H9 (cell line): ENCODE measurements at regions not wholly inside any gene's neighbourhood (a gene's known extent, or its start where the extent isn't known, plus 50 kb on each side); places are given as distances from the start of the nearest gene placed in this dataset.

ENCODE experiments used
- DNase-seq: peaks from one replicate; pipeline ENCODE4 v3.0.0-alpha.2; 2017
- H2AFZ ChIP-seq: one replicate; pipeline ENCODE4 v1.6.1; 2013; ENCODE audit warnings: mild to moderate bottlenecking, low read length, control low read depth, moderate library complexity
- H2AK5ac ChIP-seq: 2 replicates; pipeline ENCODE4 v1.6.1; 2013; ENCODE audit warnings: low read length, control low read depth, mixed read lengths; ENCODE audit not compliant: insufficient read length
- H2BK120ac ChIP-seq: one replicate; pipeline ENCODE4 v1.6.1; 2013; ENCODE audit warnings: low read depth, mild to moderate bottlenecking, low read length, control low read depth, inconsistent platforms; ENCODE audit not compliant: poor library complexity, severe bottlenecking
- H2BK12ac ChIP-seq: 2 replicates; pipeline ENCODE4 v1.6.1; 2013; ENCODE audit warnings: low read length, control low read depth, mixed read lengths, low read depth; ENCODE audit not compliant: insufficient read length
- H2BK15ac ChIP-seq: 2 replicates; pipeline ENCODE4 v1.6.1; 2013; ENCODE audit warnings: low read depth, low read length, control low read depth
- H2BK20ac ChIP-seq: one replicate; pipeline ENCODE4 v1.6.1; 2013; ENCODE audit warnings: low read depth, mild to moderate bottlenecking, low read length, control low read depth, inconsistent platforms; ENCODE audit not compliant: poor library complexity, severe bottlenecking
- H2BK5ac ChIP-seq: 2 replicates; pipeline ENCODE4 v1.6.1; 2013; ENCODE audit warnings: low read length, control low read depth, mixed read lengths; ENCODE audit not compliant: insufficient read length
- H3K14ac ChIP-seq: 2 replicates; pipeline ENCODE4 v1.6.1; 2013; ENCODE audit warnings: low read length, control low read depth; ENCODE audit not compliant: insufficient read depth
- H3K18ac ChIP-seq: 2 replicates; pipeline ENCODE4 v1.6.1; 2013; ENCODE audit warnings: low read depth, mild to moderate bottlenecking, mixed read lengths, low read length, control low read depth; ENCODE audit not compliant: insufficient read length
- H3K23ac ChIP-seq: 2 replicates; pipeline ENCODE4 v1.6.1; 2013; ENCODE audit warnings: low read length, control low read depth, mixed read lengths, low read depth; ENCODE audit not compliant: insufficient read length
- H3K23me2 ChIP-seq: 2 replicates; pipeline ENCODE4 v1.6.1; 2013; ENCODE audit warnings: low read depth, mild to moderate bottlenecking, mixed read lengths, low read length, control low read depth; ENCODE audit not compliant: insufficient read length, poor library complexity, severe bottlenecking
- H3K27ac ChIP-seq: 2 replicates; pipeline ENCODE4 v1.5.1; 2013; ENCODE audit warnings: low read length, control low read depth, mixed read lengths, low read depth; ENCODE audit not compliant: insufficient read length
- H3K27me3 ChIP-seq: 2 replicates; pipeline ENCODE4 v1.6.1; 2013; ENCODE audit warnings: low read length, control low read depth, inconsistent platforms; ENCODE audit not compliant: insufficient read depth
- H3K4ac ChIP-seq: 2 replicates; pipeline ENCODE4 v1.6.1; 2013; ENCODE audit warnings: low read depth, mild to moderate bottlenecking, control low read depth, inconsistent platforms, low read length, moderate library complexity
- H3K4me1 ChIP-seq: 2 replicates; pipeline ENCODE4 v1.6.1; 2013; ENCODE audit warnings: low read length, control low read depth, inconsistent platforms; ENCODE audit not compliant: insufficient read depth
- H3K4me2 ChIP-seq: 2 replicates; pipeline ENCODE4 v1.6.1; 2013; ENCODE audit warnings: low read length, control low read depth, mixed read lengths; ENCODE audit not compliant: insufficient read length, insufficient read depth
- H3K56ac ChIP-seq: 2 replicates; pipeline ENCODE4 v1.6.1; 2013; ENCODE audit warnings: low read depth, mild to moderate bottlenecking, mixed read lengths, low read length, control low read depth; ENCODE audit not compliant: insufficient read length
- H3K79me1 ChIP-seq: 2 replicates; pipeline ENCODE4 v1.6.1; 2013; ENCODE audit warnings: low read depth, mild to moderate bottlenecking, moderate library complexity, low read length, control low read depth, inconsistent platforms; ENCODE audit not compliant: insufficient read depth, poor library complexity, severe bottlenecking
- H3K79me2 ChIP-seq: 2 replicates; pipeline ENCODE4 v1.6.1; 2013; ENCODE audit warnings: low read length, control low read depth, inconsistent platforms; ENCODE audit not compliant: insufficient read depth
- H3K9ac ChIP-seq: 2 replicates; pipeline ENCODE4 v1.6.1; 2013; ENCODE audit warnings: low read length, control low read depth, mixed read lengths; ENCODE audit not compliant: insufficient read length; ENCODE audit errors: extremely low read depth
- H3K9me3 ChIP-seq: one replicate; pipeline ENCODE4 v1.6.1; 2013; ENCODE audit warnings: low read depth, low read length, inconsistent platforms; ENCODE audit not compliant: control insufficient read depth
- H3T11ph ChIP-seq: one replicate; pipeline ENCODE4 v1.6.1; 2013; ENCODE audit warnings: mild to moderate bottlenecking, low read length, control low read depth, inconsistent platforms
- H4K20me1 ChIP-seq: one replicate; pipeline ENCODE4 v1.6.1; 2013; ENCODE audit not compliant: control insufficient read depth, insufficient read length, insufficient read depth
- H4K5ac ChIP-seq: 2 replicates; pipeline ENCODE4 v1.6.1; 2013; ENCODE audit warnings: low read depth, mild to moderate bottlenecking, mixed read lengths, low read length, control low read depth; ENCODE audit not compliant: insufficient read length
- H4K8ac ChIP-seq: replicated peaks from 2 replicates; pipeline ENCODE4 v1.6.1; 2013; ENCODE audit warnings: low read length, control low read depth, mixed read lengths, low read depth; ENCODE audit not compliant: insufficient read length
- H4K91ac ChIP-seq: 2 replicates; pipeline ENCODE4 v1.6.1; 2013; ENCODE audit warnings: low read depth, mild to moderate bottlenecking, moderate library complexity, mixed read lengths, low read length, control low read depth; ENCODE audit not compliant: insufficient read length
- H3K27ac Mint-ChIP-seq, 3 experiments: 2 replicates in 2 of 3; 3 replicates in 1 of 3; pipeline ENCODE4 v1.8.0; 2020 to 2021; ENCODE audit warnings: mixed read lengths in 3 of 3, mild to moderate bottlenecking in 1 of 3, moderate library complexity in 1 of 3
- H3K27me3 Mint-ChIP-seq: 2 replicates; pipeline ENCODE4 v1.8.0; 2021; ENCODE audit warnings: low read depth, mild to moderate bottlenecking, moderate library complexity, mixed read lengths
- H3K36me3 Mint-ChIP-seq, 3 experiments: 2 replicates in 2 of 3; 3 replicates in 1 of 3; pipeline ENCODE4 v1.8.0; 2020 to 2021; ENCODE audit warnings: low read depth in 3 of 3, mixed read lengths in 3 of 3; ENCODE audit not compliant: insufficient read depth in 1 of 3
- H3K4me1 Mint-ChIP-seq, 2 experiments: 2 replicates each; pipeline ENCODE4 v1.8.0; 2020; ENCODE audit warnings: mixed read lengths in 2 of 2
- H3K4me3 Mint-ChIP-seq, 2 experiments: 2 replicates in 1 of 2; 3 replicates in 1 of 2; pipeline ENCODE4 v1.8.0; 2020 to 2021; ENCODE audit warnings: mild to moderate bottlenecking in 2 of 2, mixed read lengths in 2 of 2, moderate library complexity in 1 of 2
- H3K9me3 Mint-ChIP-seq, 2 experiments: 2 replicates in 1 of 2; 3 replicates in 1 of 2; pipeline ENCODE4 v1.8.0; 2020; ENCODE audit warnings: mild to moderate bottlenecking in 2 of 2, mixed read lengths in 2 of 2, moderate library complexity in 1 of 2
- WGBS: extraction: QIAGEN DNeasy Blood & Tissue Kit; methylation state at CpG from one replicate; pipeline ENCODE4 v1.1.7; 2013; ENCODE audit warnings: missing lambda C conversion rate, low lambda C conversion rate, mixed read lengths; ENCODE audit not compliant: insufficient read length; ENCODE audit errors: extremely low coverage; 5-methylcytosine and 5-hydroxymethylcytosine counted together
- TF ChIP-seq, protein P1 (sequence below): fragments of 200-600 bp; sonication (generic); conservative IDR thresholded peaks from 3 replicates; pipeline ENCODE4 v1.8.0; 2021; ENCODE audit warnings: antibody characterized with exemption, mild to moderate bottlenecking

DNA sequence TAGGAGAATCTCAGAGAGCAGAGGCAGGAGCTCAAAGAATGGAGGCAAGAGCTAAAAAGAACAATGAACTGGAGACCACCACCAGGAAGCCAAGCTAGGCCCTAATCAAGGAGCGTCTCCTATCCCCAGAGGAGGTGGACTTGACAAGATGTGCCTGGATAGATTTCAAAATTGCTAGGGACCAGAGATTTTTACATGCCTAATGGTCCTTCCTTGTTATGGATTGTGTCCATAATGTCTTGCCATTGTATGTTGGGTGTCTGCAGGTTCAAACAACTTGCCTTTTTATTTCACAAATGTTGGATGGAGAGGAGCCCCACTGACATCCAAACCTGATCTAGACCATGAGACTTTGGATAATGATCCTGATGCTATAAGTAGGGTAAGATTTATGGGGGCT is 88.2 kb upstream of the TP53I11 start:
- no peaks in the 10 kb centered on the region for H3K4me1 ChIP-seq
- no peak overlapping the region for H2BK12ac ChIP-seq
- no peak overlapping the region for H2BK5ac ChIP-seq
- peaks cover 0 to 7% of the 10 kb centered on the region in 2 experiments; a peak in 1 of 4 replicates for H3K4me1 Mint-ChIP-seq
- no peak overlapping the region for H3K27ac ChIP-seq
- DNase-seq, result no peak
- H2BK120ac ChIP-seq, result no peak overlapping the region
- H4K5ac ChIP-seq, result no peak overlapping the region
- H2BK15ac ChIP-seq, result no peak overlapping the region
- H3T11ph ChIP-seq, result no peak overlapping the region
- no peak overlapping the region for H3K18ac ChIP-seq
- H4K91ac ChIP-seq, result no peak overlapping the region
- no peak overlapping the region for H3K56ac ChIP-seq
- H2AFZ ChIP-seq, result no peak overlapping the region
- no peak overlapping the region for H3K4me2 ChIP-seq
- H4K8ac ChIP-seq, result no peak overlapping the region
- H3K23me2 ChIP-seq, result no peaks in the 10 kb centered on the region
- no peak overlapping the region for H3K4ac ChIP-seq
- no peaks in the 10 kb centered on the region for H4K20me1 ChIP-seq
- no peaks in the 10 kb centered on the region for H3K79me2 ChIP-seq
- TF ChIP-seq, protein P1, sequence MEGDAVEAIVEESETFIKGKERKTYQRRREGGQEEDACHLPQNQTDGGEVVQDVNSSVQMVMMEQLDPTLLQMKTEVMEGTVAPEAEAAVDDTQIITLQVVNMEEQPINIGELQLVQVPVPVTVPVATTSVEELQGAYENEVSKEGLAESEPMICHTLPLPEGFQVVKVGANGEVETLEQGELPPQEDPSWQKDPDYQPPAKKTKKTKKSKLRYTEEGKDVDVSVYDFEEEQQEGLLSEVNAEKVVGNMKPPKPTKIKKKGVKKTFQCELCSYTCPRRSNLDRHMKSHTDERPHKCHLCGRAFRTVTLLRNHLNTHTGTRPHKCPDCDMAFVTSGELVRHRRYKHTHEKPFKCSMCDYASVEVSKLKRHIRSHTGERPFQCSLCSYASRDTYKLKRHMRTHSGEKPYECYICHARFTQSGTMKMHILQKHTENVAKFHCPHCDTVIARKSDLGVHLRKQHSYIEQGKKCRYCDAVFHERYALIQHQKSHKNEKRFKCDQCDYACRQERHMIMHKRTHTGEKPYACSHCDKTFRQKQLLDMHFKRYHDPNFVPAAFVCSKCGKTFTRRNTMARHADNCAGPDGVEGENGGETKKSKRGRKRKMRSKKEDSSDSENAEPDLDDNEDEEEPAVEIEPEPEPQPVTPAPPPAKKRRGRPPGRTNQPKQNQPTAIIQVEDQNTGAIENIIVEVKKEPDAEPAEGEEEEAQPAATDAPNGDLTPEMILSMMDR, result no peak
- H3K27ac Mint-ChIP-seq, result no peak overlapping the region
- no peak overlapping the region for H3K4me3 Mint-ChIP-seq
- peaks cover 7% of the 10 kb centered on the region for H3K27me3 Mint-ChIP-seq
- H3K14ac ChIP-seq, result no peak overlapping the region
- no peaks in the 10 kb centered on the region for H3K27me3 ChIP-seq
- no CpG with 5 or more reads among the region's 1 CpG for WGBS
- peaks cover 8% of the 10 kb centered on the region for H3K9me3 ChIP-seq
- H3K36me3 Mint-ChIP-seq, result peaks cover 0 to 16% (median 5%) of the 10 kb centered on the region in 3 experiments; a peak in 4 of 7 replicates
- H2AK5ac ChIP-seq, result no peak overlapping the region
- no peak overlapping the region for H3K23ac ChIP-seq
- peaks cover 8 to 14% of the 10 kb centered on the region in 2 experiments; a peak in 4 of 5 replicates for H3K9me3 Mint-ChIP-seq
- H3K9ac ChIP-seq, result no peak overlapping the region
- no peak overlapping the region for H2BK20ac ChIP-seq
- H3K79me1 ChIP-seq, result no peaks in the 10 kb centered on the region
